ENCODE measurements at regions not wholly inside any gene's neighbourhood (a gene's known extent, or its start where the extent isn't known, plus 50 kb on each side); places are given as distances from the start of the nearest gene placed in this dataset.
"Not testable (repeated sequence)": the region's sequence is repeated elsewhere in the genome, so short reads cannot be mapped to it uniquely, and the experiment has no call there.

DNA sequence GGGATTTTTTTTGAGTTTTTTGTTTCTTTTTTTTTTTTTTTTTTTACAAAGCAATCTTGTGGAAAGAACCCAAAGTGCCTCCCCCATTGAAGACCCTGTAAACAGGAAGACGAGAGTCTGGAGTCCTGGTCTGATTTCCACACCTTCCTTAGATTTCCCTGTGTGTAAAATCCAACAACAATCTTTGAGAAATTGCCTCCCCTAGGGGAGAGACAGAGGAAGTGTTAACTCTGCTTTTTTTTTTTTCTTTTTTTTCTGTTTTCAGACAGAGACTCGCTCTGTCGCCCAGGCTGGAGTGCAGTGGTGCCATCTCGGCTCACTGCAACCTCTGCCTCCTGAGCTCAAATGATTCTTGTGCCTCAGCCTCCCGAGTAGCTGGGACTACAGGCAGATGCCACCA, 82.0 kb upstream of the CLEC6A start:
- not testable (repeated sequence) for H3K36me3 ChIP-seq (ENCODE audit: insufficient read depth, low read length); H3K9me2 ChIP-seq (ENCODE audit: low read depth, low read length); H3K27me3 ChIP-seq (ENCODE audit: insufficient read depth, low read length); H3K4me3 ChIP-seq (ENCODE audit: low read depth, low read length, poor library complexity, severe bottlenecking); H3K79me2 ChIP-seq (ENCODE audit: insufficient read depth, low read length); H3K4me1 ChIP-seq (ENCODE audit: insufficient read depth, low read length, severe bottlenecking); H3K9me3 ChIP-seq (ENCODE audit: low read length); H3K27ac ChIP-seq (ENCODE audit: low read depth, low read length, poor library complexity, severe bottlenecking); H3F3A ChIP-seq (ENCODE audit: insufficient read depth, low read length); H3K4me2 ChIP-seq (ENCODE audit: low read length); H4K20me1 ChIP-seq (ENCODE audit: insufficient read depth, low read length); H2AFZ ChIP-seq (ENCODE audit: low read length); H3K9ac ChIP-seq (ENCODE audit: low read length)
- TF ChIP-seq, protein P1, sequence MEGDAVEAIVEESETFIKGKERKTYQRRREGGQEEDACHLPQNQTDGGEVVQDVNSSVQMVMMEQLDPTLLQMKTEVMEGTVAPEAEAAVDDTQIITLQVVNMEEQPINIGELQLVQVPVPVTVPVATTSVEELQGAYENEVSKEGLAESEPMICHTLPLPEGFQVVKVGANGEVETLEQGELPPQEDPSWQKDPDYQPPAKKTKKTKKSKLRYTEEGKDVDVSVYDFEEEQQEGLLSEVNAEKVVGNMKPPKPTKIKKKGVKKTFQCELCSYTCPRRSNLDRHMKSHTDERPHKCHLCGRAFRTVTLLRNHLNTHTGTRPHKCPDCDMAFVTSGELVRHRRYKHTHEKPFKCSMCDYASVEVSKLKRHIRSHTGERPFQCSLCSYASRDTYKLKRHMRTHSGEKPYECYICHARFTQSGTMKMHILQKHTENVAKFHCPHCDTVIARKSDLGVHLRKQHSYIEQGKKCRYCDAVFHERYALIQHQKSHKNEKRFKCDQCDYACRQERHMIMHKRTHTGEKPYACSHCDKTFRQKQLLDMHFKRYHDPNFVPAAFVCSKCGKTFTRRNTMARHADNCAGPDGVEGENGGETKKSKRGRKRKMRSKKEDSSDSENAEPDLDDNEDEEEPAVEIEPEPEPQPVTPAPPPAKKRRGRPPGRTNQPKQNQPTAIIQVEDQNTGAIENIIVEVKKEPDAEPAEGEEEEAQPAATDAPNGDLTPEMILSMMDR (IDR thresholded peaks at IDR 0.05; ENCODE audit: low read length), result 0 out of 2 replicates have a peak, but pooled peaks have one; percentile 6

DNA sequence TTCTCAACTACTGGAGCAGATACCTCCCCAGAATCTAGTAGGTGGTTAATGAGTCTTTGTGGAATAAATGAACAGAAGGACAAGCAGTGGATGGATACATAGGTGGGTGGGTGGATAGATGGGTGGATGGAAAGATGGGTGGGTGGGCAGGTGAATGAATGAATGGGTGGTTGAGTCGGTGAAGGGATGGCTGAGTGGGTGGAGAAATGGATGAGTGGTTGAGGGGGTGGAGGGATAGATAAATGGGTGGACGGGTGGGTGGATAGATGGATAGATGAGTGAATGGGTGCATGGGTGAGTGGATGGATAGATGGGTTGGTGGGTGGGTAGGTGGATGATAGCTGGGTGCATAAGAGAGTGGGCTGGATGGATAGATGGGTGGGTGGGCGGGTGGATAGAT, 80.6 kb upstream of the CLEC6A start:
- H3K27me3 ChIP-seq (ENCODE audit: insufficient read depth, low read length), result not testable (repeated sequence)

DNA sequence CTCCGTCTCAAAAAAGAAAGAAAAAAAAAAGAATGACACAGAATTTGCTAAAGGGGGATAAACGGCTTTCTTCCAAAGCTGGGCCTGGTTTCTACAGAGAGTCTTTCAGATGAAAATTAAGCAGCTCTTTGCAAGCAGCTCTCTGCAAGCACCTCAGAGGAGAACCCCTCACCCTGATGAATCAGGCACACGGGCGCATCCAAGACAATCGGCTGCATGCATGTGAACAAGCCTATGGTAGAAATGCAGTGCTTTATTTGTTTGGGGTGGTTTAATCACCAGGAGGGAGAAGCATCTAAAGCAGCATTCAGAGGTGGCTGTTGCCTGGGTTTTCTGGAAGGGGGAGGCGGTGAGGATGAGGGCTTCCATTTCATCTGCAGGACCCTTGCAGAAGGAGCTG, 78.0 kb upstream of the CLEC6A start:
- H3K9me3 ChIP-seq (ENCODE audit: low read length); H4K20me1 ChIP-seq (ENCODE audit: insufficient read depth, low read length); H3K9me2 ChIP-seq (ENCODE audit: low read depth, low read length); H3K27me3 ChIP-seq (ENCODE audit: insufficient read depth, low read length); H3K4me2 ChIP-seq (ENCODE audit: low read length); H3K27ac ChIP-seq (ENCODE audit: low read depth, low read length, poor library complexity, severe bottlenecking); H3F3A ChIP-seq (ENCODE audit: insufficient read depth, low read length); H2AFZ ChIP-seq (ENCODE audit: low read length); H3K36me3 ChIP-seq (ENCODE audit: insufficient read depth, low read length); H3K4me1 ChIP-seq (ENCODE audit: insufficient read depth, low read length, severe bottlenecking); H3K79me2 ChIP-seq (ENCODE audit: insufficient read depth, low read length); H3K4me3 ChIP-seq (ENCODE audit: low read depth, low read length, poor library complexity, severe bottlenecking); H3K9ac ChIP-seq (ENCODE audit: low read length): not testable (repeated sequence)

More for the DNA sequence above, 80.6 kb upstream of the CLEC6A start:
- H3K27ac ChIP-seq (ENCODE audit: low read depth, low read length, poor library complexity, severe bottlenecking); H3K9ac ChIP-seq (ENCODE audit: low read length); H4K20me1 ChIP-seq (ENCODE audit: insufficient read depth, low read length); H3K9me2 ChIP-seq (ENCODE audit: low read depth, low read length); H3F3A ChIP-seq (ENCODE audit: insufficient read depth, low read length); H3K4me2 ChIP-seq (ENCODE audit: low read length); H3K4me1 ChIP-seq (ENCODE audit: insufficient read depth, low read length, severe bottlenecking); H2AFZ ChIP-seq (ENCODE audit: low read length); H3K36me3 ChIP-seq (ENCODE audit: insufficient read depth, low read length); H3K9me3 ChIP-seq (ENCODE audit: low read length); H3K79me2 ChIP-seq (ENCODE audit: insufficient read depth, low read length); H3K4me3 ChIP-seq (ENCODE audit: low read depth, low read length, poor library complexity, severe bottlenecking): not testable (repeated sequence)

DNA sequence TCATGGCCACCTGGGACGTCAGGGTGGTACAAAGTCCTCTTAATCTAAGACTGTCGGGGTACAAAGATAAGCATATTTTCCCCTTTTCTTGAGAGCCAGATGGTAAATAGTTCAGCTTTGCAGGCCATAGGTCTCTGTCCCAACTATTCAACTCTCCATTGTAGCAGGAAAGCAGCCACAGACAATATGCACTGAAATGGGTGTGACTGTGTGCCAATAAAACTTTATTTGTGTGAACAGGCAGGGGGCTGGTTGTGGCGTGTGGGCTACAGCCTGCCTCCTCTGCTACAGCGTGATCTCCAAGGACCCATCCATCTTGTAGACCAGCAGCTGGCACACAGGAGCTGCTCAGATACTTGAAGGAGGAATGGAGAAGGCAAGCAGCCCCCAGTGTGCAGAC, 73.2 kb upstream of the CLEC6A start:
- H3K4me2 ChIP-seq (ENCODE audit: low read length); H3K9me2 ChIP-seq (ENCODE audit: low read depth, low read length); H3K9me3 ChIP-seq (ENCODE audit: low read length); H3K27ac ChIP-seq (ENCODE audit: low read depth, low read length, poor library complexity, severe bottlenecking); H3F3A ChIP-seq (ENCODE audit: insufficient read depth, low read length); H4K20me1 ChIP-seq (ENCODE audit: insufficient read depth, low read length); H2AFZ ChIP-seq (ENCODE audit: low read length); H3K36me3 ChIP-seq (ENCODE audit: insufficient read depth, low read length); H3K27me3 ChIP-seq (ENCODE audit: insufficient read depth, low read length); H3K79me2 ChIP-seq (ENCODE audit: insufficient read depth, low read length); H3K4me3 ChIP-seq (ENCODE audit: low read depth, low read length, poor library complexity, severe bottlenecking); H3K4me1 ChIP-seq (ENCODE audit: insufficient read depth, low read length, severe bottlenecking); H3K9ac ChIP-seq (ENCODE audit: low read length): not testable (repeated sequence)

DNA sequence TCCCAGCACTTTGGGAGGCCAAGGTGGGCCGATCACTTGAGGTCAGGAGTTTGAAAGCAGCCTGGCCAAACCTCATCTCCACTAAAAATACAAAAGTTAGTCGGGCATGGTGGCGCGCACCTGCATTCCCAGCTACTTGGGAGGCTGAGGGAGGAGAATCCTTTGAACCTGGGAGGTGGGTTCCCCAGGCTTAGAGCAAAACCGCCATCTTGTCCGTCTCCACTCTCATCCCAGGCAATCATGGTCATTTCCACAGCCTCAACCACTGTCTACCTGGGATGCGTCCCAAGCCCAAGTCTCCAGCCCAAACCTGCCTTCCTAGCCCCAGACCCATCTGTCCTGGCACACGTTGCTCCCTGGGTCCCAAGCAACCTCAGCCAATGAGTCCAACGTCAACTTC, 71.1 kb upstream of the CLEC6A start:
- not testable (repeated sequence) for H3K79me2 ChIP-seq (ENCODE audit: insufficient read depth, low read length); H4K20me1 ChIP-seq (ENCODE audit: insufficient read depth, low read length); H2AFZ ChIP-seq (ENCODE audit: low read length); H3K4me3 ChIP-seq (ENCODE audit: low read depth, low read length, poor library complexity, severe bottlenecking); H3K27ac ChIP-seq (ENCODE audit: low read depth, low read length, poor library complexity, severe bottlenecking); H3K27me3 ChIP-seq (ENCODE audit: insufficient read depth, low read length); H3K9me3 ChIP-seq (ENCODE audit: low read length); H3F3A ChIP-seq (ENCODE audit: insufficient read depth, low read length); H3K36me3 ChIP-seq (ENCODE audit: insufficient read depth, low read length); H3K9me2 ChIP-seq (ENCODE audit: low read depth, low read length); H3K4me2 ChIP-seq (ENCODE audit: low read length); H3K9ac ChIP-seq (ENCODE audit: low read length); H3K4me1 ChIP-seq (ENCODE audit: insufficient read depth, low read length, severe bottlenecking)

DNA sequence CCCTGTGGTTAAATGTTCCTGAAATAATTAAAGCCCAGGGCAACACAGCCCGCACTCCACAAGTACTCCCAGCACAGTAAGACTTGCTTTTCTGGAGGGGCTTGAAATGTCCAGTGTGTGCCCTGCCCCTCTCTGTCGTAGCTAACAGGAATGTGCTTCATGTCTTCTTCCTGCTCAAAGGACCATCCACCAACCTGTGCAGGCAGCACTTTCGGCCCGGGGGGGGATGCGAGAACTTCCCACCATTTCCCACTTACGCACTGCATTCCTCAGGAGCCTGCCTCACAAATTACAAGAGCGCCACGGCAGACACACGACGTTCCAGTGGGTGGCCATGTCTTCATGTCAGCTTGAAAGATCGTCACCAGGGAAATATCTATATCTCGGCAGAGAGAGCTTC, 70.3 kb upstream of the CLEC6A start:
- H3K4me2 ChIP-seq (ENCODE audit: low read length); H3K9ac ChIP-seq (ENCODE audit: low read length); H4K20me1 ChIP-seq (ENCODE audit: insufficient read depth, low read length); H3K27ac ChIP-seq (ENCODE audit: low read depth, low read length, poor library complexity, severe bottlenecking); H3K36me3 ChIP-seq (ENCODE audit: insufficient read depth, low read length); H3F3A ChIP-seq (ENCODE audit: insufficient read depth, low read length); H2AFZ ChIP-seq (ENCODE audit: low read length); H3K9me2 ChIP-seq (ENCODE audit: low read depth, low read length); H3K79me2 ChIP-seq (ENCODE audit: insufficient read depth, low read length); H3K4me1 ChIP-seq (ENCODE audit: insufficient read depth, low read length, severe bottlenecking); H3K4me3 ChIP-seq (ENCODE audit: low read depth, low read length, poor library complexity, severe bottlenecking); H3K9me3 ChIP-seq (ENCODE audit: low read length); H3K27me3 ChIP-seq (ENCODE audit: insufficient read depth, low read length): not testable (repeated sequence)

DNA sequence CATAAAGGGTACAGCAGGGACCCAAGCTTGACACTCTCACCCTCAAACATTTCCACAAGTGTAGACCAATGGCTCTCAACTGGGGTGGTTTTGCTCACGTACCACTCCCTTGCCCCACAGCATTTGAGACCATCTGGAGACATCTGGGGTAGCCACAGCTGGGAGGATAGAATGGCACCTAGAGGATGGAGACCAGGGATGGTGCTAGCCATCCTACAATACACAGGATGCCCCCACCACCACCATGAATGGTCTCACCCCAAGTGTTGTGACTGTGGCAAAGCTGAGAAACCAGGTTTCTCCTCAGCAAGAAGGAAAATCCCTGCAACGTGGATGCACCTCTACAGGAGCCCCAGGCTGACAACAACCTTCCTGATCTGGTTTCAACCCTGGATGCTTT, 69.1 kb upstream of the CLEC6A start:
- H3K9me3 ChIP-seq (ENCODE audit: low read length); H3K79me2 ChIP-seq (ENCODE audit: insufficient read depth, low read length); H3K4me3 ChIP-seq (ENCODE audit: low read depth, low read length, poor library complexity, severe bottlenecking); H2AFZ ChIP-seq (ENCODE audit: low read length); H3F3A ChIP-seq (ENCODE audit: insufficient read depth, low read length); H3K27me3 ChIP-seq (ENCODE audit: insufficient read depth, low read length); H3K36me3 ChIP-seq (ENCODE audit: insufficient read depth, low read length); H3K27ac ChIP-seq (ENCODE audit: low read depth, low read length, poor library complexity, severe bottlenecking); H3K4me1 ChIP-seq (ENCODE audit: insufficient read depth, low read length, severe bottlenecking); H3K4me2 ChIP-seq (ENCODE audit: low read length); H4K20me1 ChIP-seq (ENCODE audit: insufficient read depth, low read length); H3K9ac ChIP-seq (ENCODE audit: low read length); H3K9me2 ChIP-seq (ENCODE audit: low read depth, low read length): not testable (repeated sequence)
